Neural progenitor cell (in vitro differentiated cells): ENCODE measurements at regions not wholly inside any gene's neighbourhood (a gene's known extent, or its start where the extent isn't known, plus 50 kb on each side); places are given as distances from the start of the nearest gene placed in this dataset.
A peak's percentile ranks its signal among the peaks of the same experiment; 100 is the strongest.

ENCODE experiments used
- DNase-seq: peaks from one replicate; pipeline ENCODE4 v3.0.0-alpha.2; 2016; ENCODE audit warnings: low spot score
- H2AFZ ChIP-seq: fragments of 200-600 bp; sonication (generic); replicated peaks from 2 replicates; pipeline ENCODE4 v1.6.1; 2016; ENCODE audit warnings: antibody characterized with exemption
- H3F3A ChIP-seq: fragments of 200-600 bp; sonication (generic); 2 replicates; pipeline ENCODE4 v1.6.1; 2016; ENCODE audit warnings: antibody characterized with exemption, low read depth
- H3K27ac ChIP-seq: fragments of 200-600 bp; sonication (generic); 2 replicates; pipeline ENCODE4 v1.5.1; 2016; ENCODE audit warnings: mild to moderate bottlenecking
- H3K27me3 ChIP-seq: fragments of 200-600 bp; sonication (generic); 2 replicates; pipeline ENCODE4 v1.6.1; 2016; ENCODE audit warnings: mild to moderate bottlenecking, moderate library complexity
- H3K36me3 ChIP-seq: fragments of 200-600 bp; sonication (generic); 2 replicates; pipeline ENCODE4 v1.5.1; 2016
- H3K4me1 ChIP-seq: fragments of 200-600 bp; sonication (generic); 2 replicates; pipeline ENCODE4 v1.6.1; 2016; ENCODE audit warnings: mixed run types
- H3K4me2 ChIP-seq: fragments of 200-600 bp; sonication (generic); 2 replicates; pipeline ENCODE4 v1.6.1; 2016
- H3K4me3 ChIP-seq: fragments of 200-600 bp; sonication (generic); 2 replicates; pipeline ENCODE4 v1.5.1; 2016
- H3K79me2 ChIP-seq: fragments of 200-600 bp; sonication (generic); 2 replicates; pipeline ENCODE4 v1.6.1; 2016; ENCODE audit warnings: low read depth
- H3K9ac ChIP-seq: fragments of 200-600 bp; sonication (generic); 2 replicates; pipeline ENCODE4 v1.6.1; 2016
- H3K9me3 ChIP-seq: fragments of 200-600 bp; sonication (generic); 2 replicates; pipeline ENCODE4 v1.5.1; 2016; ENCODE audit warnings: low read depth
- H4K20me1 ChIP-seq: fragments of 200-600 bp; sonication (generic); 2 replicates; pipeline ENCODE4 v1.6.1; 2016; ENCODE audit warnings: low read depth
- H3K27ac Mint-ChIP-seq: 3 replicates; pipeline ENCODE4 v1.8.0; 2021; ENCODE audit warnings: mixed read lengths
- H3K27me3 Mint-ChIP-seq: 2 replicates; pipeline ENCODE4 v1.8.0; 2022; ENCODE audit warnings: low read depth, mild to moderate bottlenecking, inconsistent platforms, moderate library complexity, mixed read lengths; ENCODE audit not compliant: insufficient read depth
- H3K36me3 Mint-ChIP-seq: 3 replicates; pipeline ENCODE4 v1.8.0; 2021; ENCODE audit warnings: mixed read lengths
- H3K4me1 Mint-ChIP-seq: 3 replicates; pipeline ENCODE4 v1.8.0; 2021; ENCODE audit warnings: mixed read lengths
- H3K4me3 Mint-ChIP-seq: 3 replicates; pipeline ENCODE4 v1.8.0; 2021; ENCODE audit warnings: mild to moderate bottlenecking, moderate library complexity, mixed read lengths
- H3K9me3 Mint-ChIP-seq: 3 replicates; pipeline ENCODE4 v1.8.0; 2020; ENCODE audit warnings: mixed read lengths
- CTCF ChIP-seq: fragments of 200-600 bp; sonication (generic); IDR thresholded peaks from 2 replicates; pipeline ENCODE4 v1.5.1; 2017; ENCODE audit warnings: antibody characterized with exemption, mild to moderate bottlenecking
- EZH2 ChIP-seq: fragments of 200-600 bp; sonication (generic); IDR thresholded peaks from 2 replicates; pipeline ENCODE4 v1.6.1; 2017; ENCODE audit warnings: antibody characterized with exemption, mild to moderate bottlenecking, moderate library complexity
- EZH2phosphoT487 ChIP-seq: fragments of 200-600 bp; sonication (generic); IDR thresholded peaks from 2 replicates; pipeline ENCODE4 v1.6.1; 2017; ENCODE audit warnings: antibody characterized with exemption

- no peaks in the 10 kb centered on the region for H3K9me3 Mint-ChIP-seq
- no peaks in the 10 kb centered on the region for H3K36me3 Mint-ChIP-seq
- no peak overlapping the region for H3K4me3 ChIP-seq
- no peaks in the 10 kb centered on the region for H3F3A ChIP-seq
- no peak overlapping the region for H3K9ac ChIP-seq
- H3K4me2 ChIP-seq, result no peak overlapping the region
- H4K20me1 ChIP-seq, result no peaks in the 10 kb centered on the region
- no peaks in the 10 kb centered on the region for H3K9me3 ChIP-seq
- no peaks in the 10 kb centered on the region for H3K27me3 ChIP-seq
- H3K4me1 ChIP-seq, result peaks cover 5% of the 10 kb centered on the region
- no peaks in the 10 kb centered on the region for H3K4me1 Mint-ChIP-seq
- H3K4me3 Mint-ChIP-seq, result no peak overlapping the region
- TF ChIP-seq EZH2phosphoT487 (no peak), EZH2 (no peak), CTCF (no peak)
- H3K27ac ChIP-seq, result no peak overlapping the region
- no peaks in the 10 kb centered on the region for H3K79me2 ChIP-seq
- no peaks in the 10 kb centered on the region for H3K36me3 ChIP-seq
- no peak overlapping the region for H3K27ac Mint-ChIP-seq
- H2AFZ ChIP-seq, result peak overlapping the region; percentile 21
- peak; percentile 29 for DNase-seq
- H3K27me3 Mint-ChIP-seq, result no peaks in the 10 kb centered on the region
Observed at GRCh38 chr7:53272081-53272480, 236.6 kb downstream of the POM121L12 start.

GRCh38 chr7:53281312-53281711 lies 245.9 kb downstream of the POM121L12 start:
- no peak overlapping the region for H2AFZ ChIP-seq
- Mint-ChIP-seq H3K36me3 (no peaks in the 10 kb centered on the region), H3K27ac (no peak overlapping the region)

GRCh38 chr7:53292341-53292740 lies 256.9 kb downstream of the POM121L12 start:
- H3F3A ChIP-seq, result no peaks in the 10 kb centered on the region
- H3K36me3 Mint-ChIP-seq, result no peaks in the 10 kb centered on the region
- H3K27me3 ChIP-seq, result no peaks in the 10 kb centered on the region
- H3K27ac Mint-ChIP-seq, result no peak overlapping the region
- no peak for TF ChIP-seq EZH2phosphoT487
- no peak for TF ChIP-seq CTCF
- no peak for TF ChIP-seq EZH2
- no peaks in the 10 kb centered on the region for H3K4me1 Mint-ChIP-seq
- no peak overlapping the region for H3K4me3 Mint-ChIP-seq
- H3K27ac ChIP-seq, result no peak overlapping the region
- peaks cover 7% of the 10 kb centered on the region for H3K9me3 Mint-ChIP-seq
- no peaks in the 10 kb centered on the region for H3K36me3 ChIP-seq
- H3K4me2 ChIP-seq, result no peak overlapping the region
- H3K9ac ChIP-seq, result no peak overlapping the region
- no peaks in the 10 kb centered on the region for H3K79me2 ChIP-seq
- H2AFZ ChIP-seq, result peak overlapping the region; percentile 17
- no peaks in the 10 kb centered on the region for H3K27me3 Mint-ChIP-seq
- H3K4me1 ChIP-seq, result no peaks in the 10 kb centered on the region
- H3K9me3 ChIP-seq, result no peaks in the 10 kb centered on the region
- no peaks in the 10 kb centered on the region for H4K20me1 ChIP-seq
- H3K4me3 ChIP-seq, result no peak overlapping the region
- no peak for DNase-seq

More at GRCh38 chr7:53281312-53281711, 245.9 kb downstream of the POM121L12 start:
- Histone ChIP-seq H3K27ac (no peak overlapping the region), H3K9me3 (no peaks in the 10 kb centered on the region), H4K20me1 (no peaks in the 10 kb centered on the region), H3K9ac (no peak overlapping the region), H3K4me2 (no peak overlapping the region), H3K36me3 (no peaks in the 10 kb centered on the region), H3K4me3 (no peak overlapping the region), H3K4me1 (no peaks in the 10 kb centered on the region), H3K27me3 (no peaks in the 10 kb centered on the region), H3F3A (no peaks in the 10 kb centered on the region), H3K79me2 (no peaks in the 10 kb centered on the region)
- Mint-ChIP-seq H3K27me3 (peaks cover 2% of the 10 kb centered on the region), H3K4me3 (no peak overlapping the region), H3K9me3 (peaks cover 8% of the 10 kb centered on the region), H3K4me1 (no peaks in the 10 kb centered on the region)
- TF ChIP-seq CTCF, result no peak
- no peak for TF ChIP-seq EZH2phosphoT487
- TF ChIP-seq EZH2, result no peak
- DNase-seq, result no peak
